ENCODE measurements at regions not wholly inside any gene's neighbourhood (a gene's known extent, or its start where the extent isn't known, plus 50 kb on each side); places are given as distances from the start of the nearest gene placed in this dataset.

GRCh38 chr22:44422746-44423380, 75.2 kb downstream of the RTL6 start:
- no peak for TF ChIP-seq CTCF (IDR thresholded peaks at IDR 0.05)
- no peak for DNase-seq (ENCODE audit: low spot score)
- Histone ChIP-seq H3K4me3 (no peak overlapping the region), H3K27ac (no peak overlapping the region)

- no peak for TF ChIP-seq CTCF (IDR thresholded peaks at IDR 0.05)
Measured at GRCh38 chr22:44419429-44419828, 78.6 kb downstream of the RTL6 start.

GRCh38 chr22:44413211-44413610, 84.8 kb downstream of the RTL6 start:
- no peak for TF ChIP-seq CTCF (IDR thresholded peaks at IDR 0.05)
- H3K27ac ChIP-seq, result no peak overlapping the region
- H3K4me3 ChIP-seq, result no peak overlapping the region
- peak; percentile 22 for DNase-seq (ENCODE audit: low spot score)

More at GRCh38 chr22:44419429-44419828, 78.6 kb downstream of the RTL6 start:
- H3K27ac ChIP-seq, result no peak overlapping the region
- H3K4me3 ChIP-seq, result no peak overlapping the region
- no peak for DNase-seq (ENCODE audit: low spot score)

GRCh38 chr22:44412136-44412731, 85.8 kb downstream of the RTL6 start:
- no peak for TF ChIP-seq CTCF (IDR thresholded peaks at IDR 0.05)
- Histone ChIP-seq H3K4me3 (no peak overlapping the region), H3K27ac (no peak overlapping the region)
- DNase-seq (ENCODE audit: low spot score), result no peak

- Histone ChIP-seq H3K27ac (no peak overlapping the region), H3K4me3 (no peak overlapping the region)
- TF ChIP-seq CTCF (IDR thresholded peaks at IDR 0.05), result no peak
- DNase-seq (ENCODE audit: low spot score), result no peak
Measured at GRCh38 chr22:44411226-44412135, 86.6 kb downstream of the RTL6 start.

- H3K4me3 ChIP-seq, result no peak overlapping the region
- DNase-seq (ENCODE audit: low spot score), result no peak
- no peak overlapping the region for H3K27ac ChIP-seq
- no peak for TF ChIP-seq CTCF (IDR thresholded peaks at IDR 0.05)
Measured at GRCh38 chr22:44410451-44410991, 87.5 kb downstream of the RTL6 start.
